GM19468 (cell line): ENCODE measurements at regions not wholly inside any gene's neighbourhood (a gene's known extent, or its start where the extent isn't known, plus 50 kb on each side); places are given as distances from the start of the nearest gene placed in this dataset.
"Not testable (repeated sequence)": the region's sequence is repeated elsewhere in the genome, so short reads cannot be mapped to it uniquely, and the experiment has no call there.

ENCODE experiments used
- ATAC-seq: cut with Tn5 transposase; IDR thresholded peaks from one replicate; pipeline ENCODE4 v1.9.1; 2021; ENCODE audit warnings: mild to moderate bottlenecking, moderate library complexity, moderate number of reproducible peaks; ENCODE audit not compliant: unreplicated experiment; ENCODE audit errors: extremely low read depth

DNA sequence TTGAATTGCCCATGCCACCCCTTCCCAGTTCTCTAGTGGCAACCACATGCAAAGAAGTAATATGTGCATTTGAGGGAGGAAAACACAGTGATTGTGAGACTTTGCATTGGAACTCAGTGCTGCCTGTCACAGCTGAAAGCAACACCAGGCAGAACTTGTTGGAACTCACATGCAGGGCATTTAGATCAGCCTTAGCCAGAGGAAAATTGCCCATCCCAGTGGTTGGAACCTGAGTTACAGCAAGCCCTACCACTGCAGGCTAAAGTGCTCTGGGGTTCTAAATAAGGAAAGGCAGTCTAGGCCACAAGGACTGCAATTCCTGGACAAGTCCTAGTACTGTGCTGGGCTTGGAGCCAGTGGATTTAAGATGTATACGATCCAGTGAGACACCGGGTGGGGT lies 245.3 kb upstream of the UFL1 start:
- ATAC-seq = no peak

DNA sequence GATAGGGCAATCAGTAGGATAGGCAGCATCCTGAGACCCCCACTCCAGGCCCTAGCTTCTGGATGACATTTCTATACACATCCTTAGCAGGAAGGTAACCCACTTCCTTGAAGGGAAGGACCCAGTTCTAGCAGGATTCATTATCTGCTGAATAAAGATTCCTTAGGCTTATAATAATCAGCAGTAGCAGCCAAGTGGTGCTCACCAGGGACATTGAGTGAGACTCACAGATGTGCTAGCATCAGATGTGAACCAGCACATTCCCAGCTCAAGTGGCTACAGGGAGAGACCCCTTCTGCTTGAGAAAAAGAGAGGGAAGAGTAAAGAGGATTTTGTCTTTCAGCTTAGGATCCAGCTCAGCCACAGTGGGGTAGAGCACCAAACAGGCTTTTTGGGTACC lies 244.8 kb upstream of the UFL1 start:
- no peak for ATAC-seq

DNA sequence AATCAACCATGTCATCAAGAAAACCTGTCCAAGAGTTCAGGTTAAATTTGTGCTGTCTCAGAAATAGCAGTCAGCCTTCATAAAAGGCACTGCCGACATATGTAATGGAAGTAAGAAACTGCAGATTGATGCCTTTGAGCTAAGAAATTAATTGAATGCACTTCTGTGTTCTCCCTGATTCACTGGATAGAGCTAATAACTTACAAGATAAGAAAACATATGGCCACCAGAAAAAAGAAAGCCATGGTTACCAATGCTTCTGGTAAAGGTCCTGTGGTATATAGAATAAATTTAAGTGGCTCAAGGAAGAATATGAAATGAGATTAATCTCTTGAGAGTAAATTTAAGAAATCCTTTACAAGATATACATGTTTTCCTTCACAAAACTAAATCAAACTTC lies 242.5 kb upstream of the UFL1 start:
- no peak for ATAC-seq

GRCh38 chr6:96286503-96286902 lies 235.1 kb upstream of the UFL1 start:
- no peak for ATAC-seq

DNA sequence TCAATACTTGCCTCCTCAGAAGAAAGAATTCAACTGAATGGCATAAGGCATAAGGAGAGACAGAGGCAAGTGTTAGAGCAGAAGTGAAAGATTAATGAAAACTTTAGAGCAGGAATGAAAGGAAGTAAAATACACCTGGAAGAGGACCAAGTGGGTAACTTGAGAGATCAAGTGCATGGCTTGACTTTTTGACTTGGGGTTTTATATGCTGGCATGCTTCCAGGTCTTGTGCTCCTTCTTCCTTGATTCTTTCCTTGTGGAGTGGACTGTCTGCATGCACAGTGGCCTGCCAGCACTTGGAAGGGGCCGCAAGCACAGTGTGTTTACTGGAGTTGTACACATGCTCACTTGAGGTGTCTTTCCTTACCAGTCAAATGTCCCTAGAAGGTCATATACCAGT lies 222.1 kb upstream of the UFL1 start:
- ATAC-seq = no peak

DNA sequence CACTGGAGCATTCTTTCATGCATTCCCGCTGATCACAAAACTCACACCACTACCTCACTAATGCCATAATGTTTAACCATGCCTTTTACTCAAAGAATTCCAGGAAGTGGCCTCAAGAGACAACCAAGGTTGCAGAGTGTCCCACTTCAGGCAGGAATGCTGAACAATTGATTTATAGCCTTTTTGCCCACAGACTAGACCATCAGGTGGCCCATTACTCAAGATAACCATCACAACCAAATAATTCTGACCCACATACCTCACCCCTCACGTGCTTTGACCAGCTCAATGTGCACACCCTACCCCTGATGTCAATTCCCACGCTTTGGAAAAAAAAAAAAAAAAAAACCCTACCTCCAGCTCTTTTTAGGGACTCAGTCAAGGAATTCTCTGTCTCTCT lies 220.6 kb upstream of the UFL1 start:
- no peak for ATAC-seq

DNA sequence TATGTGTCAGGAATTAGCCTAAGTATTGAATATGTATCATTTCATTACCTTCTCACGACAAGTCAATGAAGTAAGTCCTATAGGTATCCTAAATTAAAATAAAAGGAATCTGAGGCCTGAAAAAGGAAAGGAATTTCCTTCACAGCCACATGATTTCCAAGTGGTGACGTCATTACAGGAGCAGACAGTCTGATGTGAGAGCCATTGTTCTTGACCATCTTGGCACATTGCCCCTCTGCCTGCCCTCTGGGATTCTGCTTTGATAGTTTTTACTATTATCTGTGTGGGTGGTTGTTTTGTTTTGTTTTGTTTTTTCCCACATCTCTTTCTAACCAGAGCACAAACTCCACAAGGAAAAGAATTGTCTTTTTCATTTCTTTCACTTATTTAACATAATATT lies 219.8 kb upstream of the UFL1 start:
- no peak for ATAC-seq

- ATAC-seq = no peak
Observed at GRCh38 chr6:96302991-96303390, 218.6 kb upstream of the UFL1 start.

- ATAC-seq = peak; percentile 80
Observed at GRCh38 chr6:96304997-96305396, 216.6 kb upstream of the UFL1 start.

DNA sequence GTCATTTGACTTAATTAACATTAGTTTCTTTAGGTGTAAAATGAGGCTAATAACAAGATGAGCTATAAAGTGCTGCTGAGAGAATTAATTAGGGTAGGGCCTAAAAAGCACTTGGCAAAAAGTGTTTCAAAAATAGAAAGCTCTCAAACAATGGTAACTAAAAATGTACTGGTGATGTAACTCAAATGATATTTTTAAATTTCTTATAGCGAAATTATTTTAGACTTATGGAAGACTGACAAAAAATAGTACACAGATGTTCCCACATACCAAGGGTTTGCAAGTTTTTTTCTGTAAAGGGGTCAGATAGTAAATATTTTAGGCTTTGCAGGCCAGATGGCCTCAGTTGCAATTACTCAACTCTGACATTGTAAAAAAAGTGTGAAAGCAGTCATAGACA lies 190.7 kb upstream of the UFL1 start:
- no peak for ATAC-seq

DNA sequence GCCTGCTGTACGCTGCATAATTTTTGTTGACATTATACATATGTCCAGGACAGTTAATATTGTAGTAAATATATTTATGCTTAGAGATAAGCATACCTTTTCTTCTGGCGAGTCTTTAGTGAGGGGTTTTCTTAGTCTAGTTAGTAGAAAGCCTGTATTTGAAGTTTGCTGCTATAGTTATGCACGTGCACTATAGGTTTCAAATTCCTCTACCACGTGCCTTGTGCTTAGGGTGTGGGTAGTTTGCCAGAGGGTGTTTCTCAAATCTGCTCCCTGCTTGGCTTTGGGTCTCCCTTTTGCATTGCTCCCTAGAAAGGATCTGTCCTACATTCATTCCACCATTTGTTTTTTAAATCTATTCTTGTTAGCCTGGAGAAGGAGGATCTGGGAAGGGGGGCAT lies 181.4 kb upstream of the UFL1 start:
- no peak for ATAC-seq

DNA sequence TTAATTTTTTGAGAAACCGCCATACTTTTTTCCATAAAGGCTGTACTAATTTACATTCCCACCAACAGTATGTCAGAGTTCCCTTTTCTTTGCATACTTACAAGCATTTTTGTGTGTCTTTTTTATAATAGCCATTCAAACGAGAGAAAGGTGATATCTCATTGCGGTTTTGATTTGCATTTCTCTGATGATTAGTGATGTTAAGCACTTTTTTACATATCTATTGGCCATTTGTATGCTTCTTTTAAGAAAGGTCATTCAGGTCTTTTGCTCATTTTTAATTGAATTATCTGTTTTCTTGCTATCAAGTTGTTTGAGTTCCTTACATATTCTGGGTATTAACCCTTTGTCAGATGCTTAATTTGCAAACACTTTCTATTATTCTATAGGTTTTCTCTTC lies 176.1 kb upstream of the UFL1 start:
- ATAC-seq = no peak

GRCh38 chr6:96381246-96381645 lies 140.4 kb upstream of the UFL1 start:
- no peak for ATAC-seq

- ATAC-seq = no peak
Observed at GRCh38 chr6:96391776-96392360, 129.7 kb upstream of the UFL1 start.

GRCh38 chr6:96394727-96395126 lies 126.9 kb upstream of the UFL1 start:
- ATAC-seq = no peak

- no peak for ATAC-seq
Observed at GRCh38 chr6:96410467-96410866, 111.1 kb upstream of the UFL1 start.

DNA sequence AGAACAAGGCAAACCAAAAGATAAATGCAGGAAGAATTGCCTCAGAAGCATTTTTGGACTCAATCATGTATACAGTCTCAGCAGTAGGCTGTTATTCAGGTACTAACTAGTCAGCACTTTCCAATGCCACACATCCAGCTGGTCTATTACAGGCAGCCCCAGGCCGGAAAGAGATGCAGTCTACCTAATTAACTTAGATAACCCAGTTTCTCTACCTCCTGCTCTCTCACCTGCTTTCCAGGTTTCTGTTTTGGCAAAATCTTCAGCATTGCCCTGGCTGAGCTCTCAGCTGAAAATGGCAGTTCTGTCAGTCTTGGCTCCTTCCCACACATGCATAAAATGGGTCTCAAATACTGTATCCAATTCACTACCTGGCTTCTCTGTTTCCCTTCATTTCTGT lies 101.3 kb upstream of the UFL1 start:
- no peak for ATAC-seq

DNA sequence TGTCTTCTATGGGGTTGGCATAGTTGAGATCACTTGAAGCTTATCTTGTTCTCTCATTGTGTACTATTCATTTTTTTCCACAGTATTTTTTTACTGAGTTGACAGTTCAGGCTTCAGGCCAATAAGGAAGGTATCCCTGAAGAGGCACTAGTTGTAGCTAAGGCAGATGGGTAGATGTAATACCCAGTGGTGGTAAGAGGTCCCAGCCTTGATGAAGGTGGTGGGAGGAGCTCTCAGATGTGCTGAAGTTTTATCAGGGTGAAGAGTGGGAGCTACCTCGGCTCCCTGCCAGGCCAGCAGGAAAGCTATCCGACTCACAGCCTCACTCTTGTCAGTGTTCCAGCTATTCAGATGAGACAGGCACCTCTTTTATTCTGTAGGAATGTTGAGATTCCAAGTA lies 87.7 kb upstream of the UFL1 start:
- no peak for ATAC-seq

DNA sequence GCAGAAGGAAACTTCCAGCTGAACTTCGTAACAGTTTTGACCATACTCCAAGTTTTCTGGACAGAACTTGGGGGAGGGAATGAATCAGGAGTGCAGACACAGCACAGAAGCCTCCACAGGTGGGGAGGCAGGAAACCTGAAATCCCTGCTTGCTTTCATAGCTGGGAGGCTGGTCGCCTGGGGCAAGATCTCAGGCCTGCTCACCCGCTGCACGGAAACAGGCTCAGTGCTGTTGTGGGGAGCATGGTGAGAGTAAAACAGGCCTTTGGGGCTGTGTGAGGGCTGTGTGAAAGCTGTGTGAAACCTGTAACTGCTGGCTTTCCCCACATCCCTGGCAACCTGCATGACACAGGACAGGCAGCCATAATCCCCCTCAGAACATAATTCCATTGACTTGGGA lies 85.2 kb upstream of the UFL1 start:
- ATAC-seq = no peak

- not testable (repeated sequence) for ATAC-seq
Observed at GRCh38 chr6:96437228-96437627, 84.4 kb upstream of the UFL1 start.

GRCh38 chr6:96450082-96450769 lies 71.4 kb upstream of the UFL1 start:
- no peak for ATAC-seq

DNA sequence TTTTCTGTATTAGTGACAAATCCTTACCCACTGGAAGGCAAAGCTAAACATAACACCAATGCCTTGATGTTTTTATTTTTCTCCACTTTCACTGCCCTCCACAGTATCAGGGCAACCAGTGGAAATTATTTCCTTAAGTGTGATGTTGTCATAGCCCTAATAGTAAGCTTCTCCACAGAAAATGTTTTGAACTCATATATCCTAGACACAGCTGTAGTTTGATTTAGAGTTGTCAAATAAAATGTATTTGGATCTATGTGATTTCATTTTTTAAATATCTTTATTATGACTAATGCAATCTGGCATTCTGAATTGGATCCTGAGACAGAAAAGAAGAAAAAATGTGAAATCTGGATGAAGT lies 70.9 kb upstream of the UFL1 start:
- no peak for ATAC-seq
